ENCODE measurements at regions not wholly inside any gene's neighbourhood (a gene's known extent, or its start where the extent isn't known, plus 50 kb on each side); places are given as distances from the start of the nearest gene placed in this dataset.

- H3K27me3 ChIP-seq (ENCODE audit: control insufficient read depth, insufficient read depth, low read length): no peaks in the 10 kb centered on the region
- H3K27ac ChIP-seq (ENCODE audit: insufficient read depth, low read length): no peak overlapping the region
- H3K79me2 ChIP-seq (ENCODE audit: control insufficient read depth, insufficient read depth, low read length): no peaks in the 10 kb centered on the region
- H4K20me1 ChIP-seq (ENCODE audit: control insufficient read depth, extremely low read depth, insufficient read depth, low read length): no peaks in the 10 kb centered on the region
- TF ChIP-seq EZH2 (IDR thresholded peaks at IDR 0.05; ENCODE audit: low read length, missing control alignments): no peak
- TF ChIP-seq, protein P1, sequence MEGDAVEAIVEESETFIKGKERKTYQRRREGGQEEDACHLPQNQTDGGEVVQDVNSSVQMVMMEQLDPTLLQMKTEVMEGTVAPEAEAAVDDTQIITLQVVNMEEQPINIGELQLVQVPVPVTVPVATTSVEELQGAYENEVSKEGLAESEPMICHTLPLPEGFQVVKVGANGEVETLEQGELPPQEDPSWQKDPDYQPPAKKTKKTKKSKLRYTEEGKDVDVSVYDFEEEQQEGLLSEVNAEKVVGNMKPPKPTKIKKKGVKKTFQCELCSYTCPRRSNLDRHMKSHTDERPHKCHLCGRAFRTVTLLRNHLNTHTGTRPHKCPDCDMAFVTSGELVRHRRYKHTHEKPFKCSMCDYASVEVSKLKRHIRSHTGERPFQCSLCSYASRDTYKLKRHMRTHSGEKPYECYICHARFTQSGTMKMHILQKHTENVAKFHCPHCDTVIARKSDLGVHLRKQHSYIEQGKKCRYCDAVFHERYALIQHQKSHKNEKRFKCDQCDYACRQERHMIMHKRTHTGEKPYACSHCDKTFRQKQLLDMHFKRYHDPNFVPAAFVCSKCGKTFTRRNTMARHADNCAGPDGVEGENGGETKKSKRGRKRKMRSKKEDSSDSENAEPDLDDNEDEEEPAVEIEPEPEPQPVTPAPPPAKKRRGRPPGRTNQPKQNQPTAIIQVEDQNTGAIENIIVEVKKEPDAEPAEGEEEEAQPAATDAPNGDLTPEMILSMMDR (conservative IDR thresholded peaks at IDR 0.05 in 1 of 2, IDR thresholded peaks at IDR 0.05 in 1 of 2; ENCODE audit: low read depth in 1 of 2, low read length in 2 of 2): no peak
- H3K4me2 ChIP-seq (ENCODE audit: extremely low read depth, insufficient read depth, low read length): no peak overlapping the region
- H3K4me1 ChIP-seq (ENCODE audit: control insufficient read depth, extremely low read depth, insufficient read depth, low read length): no peaks in the 10 kb centered on the region
- no peak overlapping the region for H3K9ac ChIP-seq (ENCODE audit: insufficient read depth, low read length)
- no peaks in the 10 kb centered on the region for H3K36me3 ChIP-seq (ENCODE audit: control insufficient read depth, insufficient read depth, low read length)
- DNase-seq (ENCODE audit: low read depth in 2 of 2): no peak
- no peak overlapping the region for H3K4me3 ChIP-seq (replicated peaks in 1 of 4; ENCODE audit: control extremely low read depth in 1 of 4, insufficient read depth in 1 of 4, low read depth in 3 of 4, low read length in 4 of 4)
- H3K9me3 ChIP-seq (ENCODE audit: control insufficient read depth, insufficient read depth, low read depth, low read length): no peaks in the 10 kb centered on the region
- no peak overlapping the region for H2AFZ ChIP-seq (ENCODE audit: low read length)
Observed at GRCh38 chr4:66229885-66230284, 559.6 kb upstream of the EPHA5 start.

DNA sequence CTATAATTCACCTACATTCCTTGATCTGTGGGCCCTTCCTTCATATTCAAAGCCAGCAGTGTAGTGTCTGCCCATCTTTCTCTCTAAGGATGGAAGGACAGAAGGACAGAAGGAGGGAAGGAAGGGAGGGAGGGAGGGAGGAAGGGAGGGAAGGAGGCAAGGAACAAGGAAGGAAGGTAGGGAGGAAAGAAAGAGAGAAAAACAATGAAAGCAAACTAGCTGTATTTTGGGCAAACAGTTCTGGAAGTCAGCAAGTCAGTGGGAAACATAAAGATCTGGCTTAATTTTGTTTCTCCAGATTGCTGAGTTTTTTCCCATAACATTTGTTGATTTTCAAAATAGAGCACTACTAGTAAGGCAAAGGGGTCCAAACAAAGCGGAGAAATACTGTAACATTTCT, 555.2 kb upstream of the EPHA5 start:
- Histone ChIP-seq H3K27me3 (ENCODE audit: control insufficient read depth, insufficient read depth, low read length) (no peaks in the 10 kb centered on the region), H3K4me1 (ENCODE audit: control insufficient read depth, extremely low read depth, insufficient read depth, low read length) (no peaks in the 10 kb centered on the region), H3K4me2 (ENCODE audit: extremely low read depth, insufficient read depth, low read length) (no peak overlapping the region), H3K36me3 (ENCODE audit: control insufficient read depth, insufficient read depth, low read length) (no peaks in the 10 kb centered on the region), H2AFZ (ENCODE audit: low read length) (no peak overlapping the region), H3K79me2 (ENCODE audit: control insufficient read depth, insufficient read depth, low read length) (no peaks in the 10 kb centered on the region), H4K20me1 (ENCODE audit: control insufficient read depth, extremely low read depth, insufficient read depth, low read length) (no peaks in the 10 kb centered on the region), H3K9ac (ENCODE audit: insufficient read depth, low read length) (no peak overlapping the region), H3K4me3 (replicated peaks in 1 of 4; ENCODE audit: control extremely low read depth in 1 of 4, insufficient read depth in 1 of 4, low read depth in 3 of 4, low read length in 4 of 4) (no peak overlapping the region), H3K9me3 (ENCODE audit: control insufficient read depth, insufficient read depth, low read depth, low read length) (no peaks in the 10 kb centered on the region), H3K27ac (ENCODE audit: insufficient read depth, low read length) (no peak overlapping the region)
- no peak for DNase-seq (ENCODE audit: low read depth in 2 of 2)
- no peak for TF ChIP-seq EZH2 (IDR thresholded peaks at IDR 0.05; ENCODE audit: low read length, missing control alignments)
- TF ChIP-seq, protein P1 (conservative IDR thresholded peaks at IDR 0.05 in 1 of 2, IDR thresholded peaks at IDR 0.05 in 1 of 2; ENCODE audit: low read depth in 1 of 2, low read length in 2 of 2): no peak

- Histone ChIP-seq H3K9me3 (ENCODE audit: control insufficient read depth, insufficient read depth, low read depth, low read length) (no peaks in the 10 kb centered on the region), H3K79me2 (ENCODE audit: control insufficient read depth, insufficient read depth, low read length) (no peaks in the 10 kb centered on the region), H3K9ac (ENCODE audit: insufficient read depth, low read length) (no peak overlapping the region), H2AFZ (ENCODE audit: low read length) (no peak overlapping the region), H3K27me3 (ENCODE audit: control insufficient read depth, insufficient read depth, low read length) (no peaks in the 10 kb centered on the region), H3K36me3 (ENCODE audit: control insufficient read depth, insufficient read depth, low read length) (no peaks in the 10 kb centered on the region), H3K4me2 (ENCODE audit: extremely low read depth, insufficient read depth, low read length) (no peak overlapping the region), H3K4me3 (replicated peaks in 1 of 4; ENCODE audit: control extremely low read depth in 1 of 4, insufficient read depth in 1 of 4, low read depth in 3 of 4, low read length in 4 of 4) (no peak overlapping the region), H3K27ac (ENCODE audit: insufficient read depth, low read length) (no peak overlapping the region), H4K20me1 (ENCODE audit: control insufficient read depth, extremely low read depth, insufficient read depth, low read length) (no peaks in the 10 kb centered on the region), H3K4me1 (ENCODE audit: control insufficient read depth, extremely low read depth, insufficient read depth, low read length) (no peaks in the 10 kb centered on the region)
- TF ChIP-seq, protein P1 (conservative IDR thresholded peaks at IDR 0.05 in 1 of 2, IDR thresholded peaks at IDR 0.05 in 1 of 2; ENCODE audit: low read depth in 1 of 2, low read length in 2 of 2): no peak
- TF ChIP-seq EZH2 (IDR thresholded peaks at IDR 0.05; ENCODE audit: low read length, missing control alignments): no peak
- no peak for DNase-seq (ENCODE audit: low read depth in 2 of 2)
Observed at GRCh38 chr4:66223068-66223703, 552.9 kb upstream of the EPHA5 start.
